OCI-LY3 (cell line): ENCODE measurements at regions not wholly inside any gene's neighbourhood (a gene's known extent, or its start where the extent isn't known, plus 50 kb on each side); places are given as distances from the start of the nearest gene placed in this dataset.

Experiments used
- H2AFZ ChIP-seq: fragments of 200-600, 300-600 bp; shearing (Covaris generic); 2 replicates; pipeline ENCODE4 v1.6.0; 2014; ENCODE audit warnings: antibody characterized with exemption, low read depth, low read length
- H3K27ac ChIP-seq: fragments of 200-600, 300-600 bp; sonication (generic); 2 replicates; pipeline ENCODE4 v1.5.1; 2014; ENCODE audit warnings: mild to moderate bottlenecking, low read length, moderate library complexity, mixed read lengths
- H3K27me3 ChIP-seq: fragments of 200-600, 300-600 bp; sonication (generic); 2 replicates; pipeline ENCODE4 v1.6.1; 2014; ENCODE audit warnings: low read depth, low read length, mixed read lengths
- H3K36me3 ChIP-seq: fragments of 200-600, 300-600 bp; sonication (generic); replicated peaks from 2 replicates; pipeline ENCODE3; 2014; ENCODE audit warnings: low read depth, low read length, mixed read lengths
- H3K4me1 ChIP-seq: fragments of 300-600, 200-600 bp; sonication (generic); 2 replicates; pipeline ENCODE4 v1.6.1; 2014; ENCODE audit warnings: low read length, mixed read lengths
- H3K4me2 ChIP-seq: fragments of 200-600, 300-600 bp; sonication (generic); 2 replicates; pipeline ENCODE4 v1.6.1; 2014; ENCODE audit warnings: low read length, mixed read lengths
- H3K4me3 ChIP-seq: fragments of 300-600, 200-600 bp; sonication (generic); 2 replicates; pipeline ENCODE4 v1.5.1; 2014; ENCODE audit warnings: antibody characterized with exemption, mild to moderate bottlenecking, low read length, moderate library complexity
- H3K79me2 ChIP-seq: fragments of 300-600, 200-600 bp; shearing (Covaris generic); 2 replicates; pipeline ENCODE4 v1.6.1; 2014; ENCODE audit warnings: mild to moderate bottlenecking, low read length, mixed read lengths
- H3K9ac ChIP-seq: fragments of 300-600, 200-600 bp; shearing (Covaris generic); 2 replicates; pipeline ENCODE4 v1.6.0; 2014; ENCODE audit warnings: mild to moderate bottlenecking, low read length, moderate library complexity
- H3K9me3 ChIP-seq: fragments of 200-600, 300-600 bp; shearing (Covaris generic); 2 replicates; pipeline ENCODE4 v1.6.1; 2014; ENCODE audit warnings: low read length, mixed read lengths; ENCODE audit not compliant: insufficient read depth
- H4K20me1 ChIP-seq: fragments of 200-600, 300-600 bp; sonication (generic); 2 replicates; pipeline ENCODE4 v1.6.1; 2016; ENCODE audit warnings: low read length, mixed read lengths; ENCODE audit not compliant: insufficient read depth
- CTCF ChIP-seq: fragments of 200-600, 300-600 bp; sonication (generic); IDR thresholded peaks from 2 replicates; pipeline ENCODE4 v1.5.1; 2014; ENCODE audit warnings: antibody characterized with exemption, low read length, low read depth
- EZH2phosphoT487 ChIP-seq: fragments of 200-600 bp; shearing (Covaris generic); IDR thresholded peaks from 2 replicates; pipeline ENCODE4 v1.6.1; 2018; ENCODE audit warnings: antibody characterized with exemption, mixed run types, low read depth

GRCh38 chr1:30409476-30410152 is 313.8 kb downstream of the MATN1 start:
- Histone ChIP-seq H3K4me1 (peaks cover 7% of the 10 kb centered on the region; the same call in 1 of the 2 replicates), H3K27ac (no peak overlapping the region), H3K4me2 (no peak overlapping the region), H3K9ac (no peak overlapping the region), H3K4me3 (no peak overlapping the region), H3K27me3 (no peaks in the 10 kb centered on the region; the same call in 1 of the 2 replicates), H2AFZ (no peak overlapping the region), H3K36me3 (no peaks in the 10 kb centered on the region), H4K20me1 (no peaks in the 10 kb centered on the region), H3K79me2 (no peaks in the 10 kb centered on the region), H3K9me3 (no peaks in the 10 kb centered on the region)
- TF ChIP-seq CTCF (no peak), EZH2phosphoT487 (no peak)

- H3K4me1 ChIP-seq = peaks cover 7% of the 10 kb centered on the region; the same call in 1 of the 2 replicates
- H4K20me1 ChIP-seq = no peaks in the 10 kb centered on the region
- H3K9ac ChIP-seq = no peak overlapping the region
- H3K36me3 ChIP-seq = no peaks in the 10 kb centered on the region
- H3K79me2 ChIP-seq = no peaks in the 10 kb centered on the region
- H2AFZ ChIP-seq = no peak overlapping the region
- H3K9me3 ChIP-seq = no peaks in the 10 kb centered on the region
- TF ChIP-seq CTCF (no peak), EZH2phosphoT487 (no peak)
- H3K27ac ChIP-seq = no peak overlapping the region
- H3K4me3 ChIP-seq = no peak overlapping the region
- H3K27me3 ChIP-seq = no peaks in the 10 kb centered on the region; the same call in 1 of the 2 replicates
- no peak overlapping the region for H3K4me2 ChIP-seq
Measured at GRCh38 chr1:30407865-30408580, 315.4 kb downstream of the MATN1 start.

- H2AFZ ChIP-seq = no peak overlapping the region
Measured at GRCh38 chr1:30406996-30407864, 316.2 kb downstream of the MATN1 start.

More at GRCh38 chr1:30406996-30407864, 316.2 kb downstream of the MATN1 start:
- Histone ChIP-seq H3K9ac (no peak overlapping the region), H3K9me3 (no peaks in the 10 kb centered on the region), H3K27ac (no peak overlapping the region), H3K36me3 (no peaks in the 10 kb centered on the region), H3K4me1 (peaks cover 7% of the 10 kb centered on the region; the same call in 1 of the 2 replicates), H3K4me2 (no peak overlapping the region), H3K27me3 (no peaks in the 10 kb centered on the region; the same call in 1 of the 2 replicates), H3K79me2 (no peaks in the 10 kb centered on the region), H3K4me3 (no peak overlapping the region), H4K20me1 (no peaks in the 10 kb centered on the region)
- no peak for TF ChIP-seq EZH2phosphoT487
- no peak for TF ChIP-seq CTCF
